ENCODE measurements at regions not wholly inside any gene's neighbourhood (a gene's known extent, or its start where the extent isn't known, plus 50 kb on each side); places are given as distances from the start of the nearest gene placed in this dataset.

DNA sequence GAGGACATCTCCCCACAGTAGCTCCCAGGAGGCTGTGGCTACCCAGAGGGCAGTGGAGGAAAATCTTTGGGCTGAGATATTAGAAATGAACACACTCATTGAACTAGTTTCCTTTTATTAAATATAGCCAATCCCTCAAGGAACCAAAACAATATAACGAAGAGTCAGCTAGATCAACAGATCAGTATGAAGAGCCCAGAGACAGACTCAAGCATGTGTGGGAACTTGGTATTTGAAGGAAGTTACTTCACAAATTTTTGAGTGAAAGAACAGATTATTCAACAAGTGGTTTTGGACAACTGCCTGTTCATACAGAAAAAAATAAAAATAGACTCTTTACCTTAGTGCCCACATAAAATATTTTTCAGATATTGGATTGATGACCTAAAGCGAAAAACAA lies 183.6 kb upstream of the PMFBP1 start:
- DNase-seq (ENCODE audit: low read depth in 4 of 4, low spot score in 1 of 4) = no peak

DNA sequence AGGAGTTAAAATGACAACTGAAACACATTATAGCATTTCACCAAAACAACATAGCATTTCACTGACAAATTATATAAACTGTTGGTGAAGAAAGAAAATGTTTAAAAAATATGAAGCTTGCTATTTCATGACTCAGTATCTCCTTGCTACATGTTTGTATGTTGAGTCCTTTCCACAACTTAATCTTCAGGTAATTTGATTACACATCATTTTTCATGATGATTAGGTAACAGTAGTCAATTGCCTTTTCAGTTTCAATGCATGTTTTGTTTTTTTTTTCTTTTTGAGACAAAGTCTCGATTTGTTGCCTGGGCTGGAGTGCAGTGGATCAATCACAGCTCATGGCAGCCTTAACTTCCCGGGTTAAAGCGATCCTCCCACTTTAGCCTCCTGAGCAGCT lies 177.8 kb upstream of the PMFBP1 start:
- no peak for DNase-seq (ENCODE audit: low read depth in 4 of 4, low spot score in 1 of 4)

DNA sequence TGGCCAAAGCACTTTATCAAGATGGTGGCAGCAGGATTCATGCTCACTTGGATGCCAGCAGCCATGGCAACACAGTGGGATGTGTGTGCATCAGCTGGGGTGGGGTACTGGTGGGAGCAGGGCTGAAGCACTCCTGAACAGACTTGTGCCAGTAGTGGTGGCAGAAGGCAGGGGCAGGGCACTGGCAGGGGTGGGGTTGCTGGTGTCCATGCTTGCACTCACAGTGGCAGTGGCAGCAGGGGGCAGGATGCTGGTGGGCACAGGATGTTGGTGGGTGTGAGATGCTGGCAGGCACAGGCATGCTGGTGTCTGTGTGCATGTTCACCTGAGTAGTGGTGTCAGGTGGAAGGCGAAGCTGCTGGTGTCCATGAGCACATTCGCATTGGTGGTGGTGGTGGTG lies 161.0 kb upstream of the PMFBP1 start:
- no peak for DNase-seq (ENCODE audit: low read depth in 4 of 4, low spot score in 1 of 4)

DNA sequence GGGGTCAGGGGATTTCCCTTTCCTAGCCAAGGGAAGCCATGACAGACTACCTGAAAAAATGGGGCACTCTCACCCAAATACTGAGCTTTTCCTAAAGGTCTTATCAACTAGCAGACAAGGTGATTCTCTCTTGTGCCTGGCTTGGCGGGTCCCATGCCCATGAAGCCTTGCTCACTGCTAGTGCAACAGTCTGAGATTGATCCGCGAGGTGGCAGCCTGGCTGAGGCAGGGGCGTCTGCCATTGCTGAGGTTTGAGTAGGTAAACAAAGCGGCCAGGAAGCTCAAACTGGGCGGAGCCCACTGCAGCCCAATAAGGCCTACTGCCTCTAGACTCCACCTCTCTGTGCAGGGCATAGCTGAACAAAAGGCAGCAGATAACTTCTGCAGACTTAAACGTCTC lies 152.6 kb upstream of the PMFBP1 start:
- DNase-seq (ENCODE audit: low read depth in 4 of 4, low spot score in 1 of 4) = no peak

DNA sequence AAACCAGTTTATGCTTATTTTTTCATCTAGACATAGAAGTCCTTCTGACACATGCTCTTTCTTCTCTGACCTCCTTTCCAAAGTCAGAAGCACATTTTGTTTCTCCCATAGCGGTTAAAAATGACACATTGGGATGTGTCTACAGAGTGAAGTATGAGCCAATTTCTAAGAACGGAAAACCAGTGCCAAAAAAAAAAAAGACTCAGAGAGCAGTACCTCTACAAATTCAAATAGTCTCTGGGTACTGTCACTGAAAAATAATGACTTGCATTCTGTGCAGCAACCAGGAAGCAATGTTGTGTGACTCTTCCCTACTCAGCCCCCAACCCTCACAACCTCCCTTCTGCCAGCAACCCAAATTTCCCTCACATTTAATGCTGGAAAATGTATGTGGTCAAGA lies 145.5 kb upstream of the PMFBP1 start:
- no peak for DNase-seq (ENCODE audit: low read depth in 4 of 4, low spot score in 1 of 4)

DNA sequence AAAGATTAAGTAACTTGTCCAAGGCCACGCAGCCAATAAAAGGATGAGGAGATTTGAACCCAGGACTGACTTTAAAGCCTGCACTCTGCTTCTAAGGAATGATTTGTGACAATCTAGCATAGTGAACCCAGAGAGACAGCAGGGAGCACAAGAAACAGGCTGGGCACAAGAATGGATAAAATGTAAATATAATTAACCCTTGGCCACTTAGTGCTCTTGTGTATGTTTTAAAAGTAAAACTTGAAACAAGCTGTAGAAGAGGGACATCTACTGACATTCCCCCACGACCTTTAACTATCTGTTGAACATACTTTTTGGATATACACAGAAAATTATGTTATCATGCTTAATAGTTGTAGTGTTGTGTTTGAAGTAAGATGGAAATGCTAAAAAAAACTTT lies 141.9 kb upstream of the PMFBP1 start:
- DNase-seq (ENCODE audit: low read depth in 4 of 4, low spot score in 1 of 4) = no peak

DNA sequence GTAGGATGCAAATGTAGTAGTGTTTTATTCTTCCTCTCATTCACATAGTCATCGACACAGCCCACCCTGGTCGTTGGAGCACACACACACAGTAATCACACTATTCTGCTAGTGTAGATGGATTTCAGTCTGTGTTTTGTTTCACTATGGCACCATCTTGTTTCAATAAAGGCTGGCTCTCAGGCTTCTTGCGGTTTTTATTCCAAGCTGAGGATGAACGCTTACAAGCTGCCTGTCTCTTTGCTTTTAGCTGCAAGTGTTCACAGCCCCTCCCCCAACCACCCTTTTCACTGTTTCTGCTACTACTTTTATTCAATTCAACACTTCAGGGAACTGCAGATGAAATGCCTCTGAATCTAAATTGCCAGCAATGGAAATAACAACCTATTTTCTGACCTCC lies 140.9 kb upstream of the PMFBP1 start:
- no peak for DNase-seq (ENCODE audit: low read depth in 4 of 4, low spot score in 1 of 4)

DNA sequence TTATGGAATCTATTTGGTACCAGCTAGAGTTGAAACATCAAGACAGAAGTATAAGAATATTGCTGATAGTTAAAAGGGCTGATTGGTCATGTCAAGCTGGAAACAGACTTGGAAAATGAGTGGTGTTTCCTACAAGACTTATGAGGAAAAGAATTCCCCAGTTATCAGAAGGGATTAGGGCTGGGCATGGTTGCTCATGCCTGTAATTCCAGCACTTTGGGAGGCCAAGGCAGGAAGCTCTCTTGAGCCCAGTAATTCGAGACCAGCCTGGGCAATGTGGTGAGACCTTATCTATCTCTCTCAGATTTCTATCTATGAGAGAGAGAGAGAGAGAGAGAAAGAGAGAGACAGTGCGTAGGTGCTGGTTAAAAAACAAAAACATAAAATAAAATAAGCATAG lies 139.5 kb upstream of the PMFBP1 start:
- no peak for DNase-seq (ENCODE audit: low read depth in 4 of 4, low spot score in 1 of 4)

DNA sequence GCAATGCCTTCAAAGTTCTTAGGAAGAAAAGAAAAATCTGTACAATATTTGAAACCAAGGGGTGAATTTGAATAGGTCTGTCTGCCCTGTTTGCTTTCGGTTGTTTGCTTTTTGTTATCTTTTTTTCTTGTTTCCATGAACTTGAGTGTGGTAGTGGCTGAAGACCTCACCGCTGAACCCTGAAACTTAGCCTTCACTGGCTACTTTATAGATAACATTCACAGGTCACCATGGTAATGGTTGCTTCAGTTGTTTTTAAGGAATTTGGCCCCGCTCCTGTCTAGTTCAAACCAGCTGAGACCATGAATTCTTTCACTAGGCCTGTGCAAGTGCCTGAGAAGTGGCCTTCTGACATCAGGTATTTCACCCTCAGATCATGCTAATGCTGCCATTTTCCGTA lies 137.0 kb upstream of the PMFBP1 start:
- DNase-seq (ENCODE audit: low read depth in 4 of 4, low spot score in 1 of 4) = no peak

DNA sequence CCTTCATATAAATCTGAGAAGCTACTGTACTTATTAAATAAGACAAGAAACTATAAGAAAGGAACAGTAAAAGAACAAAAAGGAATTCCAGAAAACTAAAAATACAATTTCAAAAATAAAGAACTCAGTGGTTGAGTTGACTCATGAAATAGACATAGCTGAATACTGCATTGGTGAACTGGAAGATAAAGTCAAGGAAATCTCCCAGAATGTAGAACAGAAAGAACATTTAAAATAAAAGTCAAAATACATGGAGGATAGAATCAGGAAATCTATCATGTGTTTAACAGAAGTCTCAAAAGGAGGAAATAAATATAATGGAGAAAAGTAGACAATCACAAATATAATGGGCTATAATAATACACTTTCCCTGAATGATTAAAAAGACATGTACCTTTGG lies 136.4 kb upstream of the PMFBP1 start:
- no peak for DNase-seq (ENCODE audit: low read depth in 4 of 4, low spot score in 1 of 4)

DNA sequence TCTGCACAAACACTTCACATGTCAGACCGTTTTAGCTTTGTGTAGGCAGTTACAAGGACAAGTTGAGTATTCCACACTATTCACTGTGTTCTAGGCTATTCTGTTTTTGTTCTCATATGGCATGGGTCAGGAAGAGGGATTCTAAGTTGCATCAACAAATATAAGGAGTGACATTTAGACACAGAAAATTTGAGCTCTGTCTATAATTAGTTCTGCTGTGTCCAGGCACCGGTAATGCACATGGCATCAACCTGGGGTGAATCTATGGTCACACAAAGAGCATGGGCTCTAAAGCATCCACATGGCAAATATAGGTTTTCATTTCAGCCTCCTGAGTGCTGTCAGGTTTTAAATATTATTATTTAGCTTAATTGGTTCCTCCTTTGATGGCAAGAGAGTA lies 130.4 kb upstream of the PMFBP1 start:
- no peak for DNase-seq (ENCODE audit: low read depth in 4 of 4, low spot score in 1 of 4)

DNA sequence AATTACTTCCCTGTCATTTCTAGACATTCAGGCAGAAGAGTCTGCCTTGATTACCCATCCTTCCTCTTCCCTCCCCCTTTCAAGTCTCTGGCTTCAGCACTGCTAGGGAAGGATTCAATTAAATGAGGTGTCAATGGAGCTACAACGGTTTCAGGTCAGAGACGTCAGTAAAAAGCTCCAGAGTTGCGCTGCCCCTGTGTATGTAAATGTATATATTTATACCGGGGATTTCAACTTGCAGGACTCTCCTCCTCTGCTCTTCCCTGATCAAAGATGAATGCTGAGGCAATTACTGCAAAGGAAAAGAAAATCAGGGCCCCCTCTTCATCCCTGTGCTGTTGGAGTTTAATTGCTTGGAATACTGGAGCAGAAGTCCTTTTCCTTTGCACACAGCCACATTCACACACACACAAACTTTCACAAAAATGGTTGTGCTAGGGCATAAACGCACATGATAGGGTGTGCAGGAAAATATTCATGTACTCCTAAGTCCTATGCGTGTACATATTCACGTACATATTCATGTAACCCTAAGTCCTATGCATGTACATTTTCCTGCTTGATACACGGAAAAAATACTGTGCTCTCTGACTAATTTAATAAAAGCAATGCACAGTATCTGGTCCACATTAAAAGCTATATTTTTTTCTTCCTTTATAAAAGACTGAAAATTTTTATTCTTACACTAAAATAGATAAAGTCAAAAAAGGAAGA lies 129.7 kb upstream of the PMFBP1 start:
- DNase-seq (ENCODE audit: low read depth in 4 of 4, low spot score in 1 of 4) = no peak

DNA sequence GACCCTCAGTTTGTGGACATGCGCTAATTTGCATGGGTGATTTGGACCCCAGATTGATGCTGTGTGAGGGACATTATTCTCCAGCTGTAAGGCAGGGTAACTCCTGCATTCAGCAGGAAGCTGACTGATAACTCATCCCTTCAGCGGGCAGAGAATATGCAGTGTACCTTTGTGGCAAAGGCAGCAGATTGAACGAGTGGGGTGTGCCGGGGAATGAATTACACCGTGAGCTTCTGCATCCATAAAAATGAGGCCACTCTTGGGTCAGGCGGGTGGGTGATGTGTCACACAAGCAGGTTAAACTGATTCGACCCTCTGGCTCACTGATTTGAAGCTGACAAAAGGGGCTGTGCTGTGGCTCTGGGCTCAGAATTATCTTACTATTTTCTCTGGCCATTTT lies 128.9 kb upstream of the PMFBP1 start:
- DNase-seq (ENCODE audit: low read depth in 4 of 4, low spot score in 1 of 4) = no peak

DNA sequence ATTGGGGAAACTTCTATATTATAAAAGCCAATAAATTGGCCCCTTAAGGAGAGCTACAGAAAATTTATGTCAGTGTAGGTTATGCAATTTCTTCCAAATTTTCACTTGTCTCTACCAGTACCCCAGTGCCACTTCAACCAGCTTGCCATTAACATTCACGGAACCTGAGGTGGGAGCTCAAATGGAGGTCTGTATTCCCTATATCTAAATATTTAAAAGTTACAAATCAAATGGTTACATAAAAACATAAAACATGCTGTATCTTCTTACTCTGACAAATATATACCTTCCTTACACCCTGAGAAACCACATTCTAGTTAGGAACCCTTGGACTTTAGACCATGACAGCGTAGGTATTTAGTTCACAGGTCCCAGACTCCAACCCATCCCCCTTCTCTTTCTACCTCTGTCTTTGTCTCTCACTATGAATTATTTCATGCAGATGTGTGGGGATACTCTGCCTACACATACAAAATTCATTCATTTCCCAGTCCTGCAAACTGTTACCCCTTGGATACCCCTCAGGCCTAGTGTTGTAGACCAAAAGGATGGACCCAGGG lies 127.8 kb upstream of the PMFBP1 start:
- no peak for DNase-seq (ENCODE audit: low read depth in 4 of 4, low spot score in 1 of 4)

DNA sequence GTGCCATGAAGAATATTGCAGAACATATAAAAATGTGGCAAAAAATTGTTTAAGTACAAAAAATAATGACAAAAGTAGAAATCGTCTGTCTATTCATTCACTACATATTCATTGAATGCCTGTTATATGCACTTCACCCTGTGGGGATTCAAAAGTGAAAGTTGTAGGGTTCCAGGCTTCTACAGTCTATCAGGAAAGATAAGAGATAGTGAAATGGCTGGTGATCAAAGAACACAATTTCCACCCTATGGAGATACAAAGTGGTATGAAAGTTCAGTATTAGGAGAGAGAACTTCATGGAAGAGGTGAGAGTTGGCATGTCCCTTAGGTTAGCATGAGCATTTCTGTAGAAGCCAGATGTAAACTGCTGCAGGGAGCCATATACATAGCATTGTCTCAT lies 127.0 kb upstream of the PMFBP1 start:
- no peak for DNase-seq (ENCODE audit: low read depth in 4 of 4, low spot score in 1 of 4)

DNA sequence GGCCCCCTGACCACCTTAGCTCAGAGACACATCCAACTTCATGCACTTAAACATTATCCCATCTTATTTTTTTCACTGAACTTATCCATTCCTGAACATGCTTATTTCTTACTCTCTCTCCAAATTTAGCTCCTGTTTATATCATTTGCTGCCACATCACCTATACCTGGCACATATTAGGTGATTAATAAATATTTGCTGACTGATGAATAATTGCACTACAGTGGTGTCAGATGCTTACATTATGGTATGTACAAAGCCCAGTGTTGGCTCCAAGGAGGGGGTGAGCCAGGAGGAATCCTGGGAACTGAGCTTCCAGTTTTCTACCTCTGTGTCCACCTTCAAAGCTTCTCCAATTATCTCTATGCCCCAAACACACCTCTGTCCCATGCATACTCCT lies 124.0 kb upstream of the PMFBP1 start:
- no peak for DNase-seq (ENCODE audit: low read depth in 4 of 4, low spot score in 1 of 4)

DNA sequence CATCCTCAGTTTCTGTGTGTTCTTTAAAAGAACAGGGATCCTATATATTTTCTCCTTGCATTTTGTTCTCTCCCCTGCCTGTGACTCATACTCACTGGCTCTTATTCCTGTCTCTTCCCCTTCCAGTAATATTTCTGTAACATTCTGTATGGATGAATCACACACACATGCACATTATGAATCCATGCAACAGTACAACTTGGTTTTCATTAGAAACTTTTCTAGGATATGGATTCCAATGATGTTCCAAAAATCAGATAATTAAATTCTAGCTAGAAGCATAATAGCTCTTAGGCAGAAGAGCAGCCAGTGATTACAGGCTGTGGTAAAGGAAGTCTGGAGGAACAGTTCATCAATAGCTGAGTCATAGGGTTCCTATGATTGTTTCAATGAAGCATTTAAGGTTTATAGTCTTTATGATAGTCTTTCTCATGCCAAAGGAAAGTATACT lies 119.6 kb upstream of the PMFBP1 start:
- DNase-seq (ENCODE audit: low read depth in 4 of 4, low spot score in 1 of 4) = no peak

DNA sequence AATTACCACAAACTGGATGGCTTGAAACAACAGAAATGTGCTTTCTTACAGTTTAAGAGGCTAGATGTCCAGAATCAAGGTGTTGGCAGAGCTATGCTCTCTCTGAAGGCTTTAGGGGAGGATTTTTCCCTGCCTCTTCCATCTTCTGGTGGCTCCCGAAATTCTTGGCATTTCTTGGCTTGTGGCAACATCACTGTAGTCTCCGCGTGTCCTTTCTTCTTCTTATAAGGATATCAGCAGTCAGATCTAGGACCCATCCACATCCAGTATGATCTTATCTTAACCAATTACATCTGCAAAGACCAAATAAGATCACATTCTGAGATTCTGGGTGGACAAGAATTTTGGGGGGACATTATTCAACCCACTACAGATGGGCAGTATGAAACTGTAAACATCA lies 119.2 kb upstream of the PMFBP1 start:
- DNase-seq (ENCODE audit: low read depth in 4 of 4, low spot score in 1 of 4) = no peak

DNA sequence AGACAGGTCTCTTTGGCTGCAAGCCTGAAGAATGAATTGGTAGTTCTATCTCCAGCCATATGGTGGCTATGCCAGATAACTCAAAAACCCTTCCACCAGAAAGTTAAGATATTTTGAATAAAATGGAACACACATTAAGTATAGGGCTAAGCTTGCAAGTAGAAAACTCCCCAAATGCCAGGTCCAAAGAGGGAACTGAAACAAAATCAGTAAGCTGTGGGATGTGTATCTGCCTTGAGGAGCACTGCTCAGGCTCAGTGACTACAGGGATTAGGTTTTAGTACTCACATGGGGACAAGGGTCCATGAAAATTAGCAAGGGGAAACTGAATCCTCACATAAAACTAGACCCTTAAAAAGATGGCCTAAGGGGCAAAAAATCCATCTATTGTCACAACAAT lies 115.7 kb upstream of the PMFBP1 start:
- no peak for DNase-seq (ENCODE audit: low read depth in 4 of 4, low spot score in 1 of 4)

DNA sequence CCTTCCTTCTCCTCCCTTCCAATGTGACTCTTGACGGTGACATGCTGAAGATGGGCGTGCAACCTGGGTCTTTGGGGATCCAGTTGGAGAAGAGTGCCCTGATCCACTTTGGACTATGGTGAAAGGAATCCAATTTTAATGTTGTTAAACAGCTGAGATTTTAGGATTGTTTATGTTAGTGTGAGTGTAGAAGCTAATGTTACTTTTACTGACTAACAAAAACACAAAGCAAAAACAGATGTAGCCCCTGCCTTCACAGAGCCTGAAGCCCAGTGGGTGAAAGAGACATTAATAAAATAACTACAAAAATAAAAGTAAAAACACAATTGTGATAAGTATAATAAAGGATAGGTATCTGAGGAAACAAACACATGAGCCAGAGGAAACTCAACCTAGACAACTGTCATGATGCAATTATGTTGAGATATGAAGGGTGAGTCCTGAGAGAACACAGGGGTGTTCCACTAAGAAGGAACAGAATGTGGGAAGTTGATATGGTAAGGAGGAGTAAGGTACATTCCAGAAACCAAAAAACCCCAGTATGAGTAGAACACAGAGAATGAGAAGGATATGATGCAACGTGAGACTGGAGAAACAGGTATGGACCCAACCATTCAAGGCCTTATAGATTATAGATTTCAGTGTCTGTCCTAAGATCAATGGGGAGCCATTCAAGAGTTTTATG lies 115.1 kb upstream of the PMFBP1 start:
- DNase-seq (ENCODE audit: low read depth in 4 of 4, low spot score in 1 of 4) = no peak

DNA sequence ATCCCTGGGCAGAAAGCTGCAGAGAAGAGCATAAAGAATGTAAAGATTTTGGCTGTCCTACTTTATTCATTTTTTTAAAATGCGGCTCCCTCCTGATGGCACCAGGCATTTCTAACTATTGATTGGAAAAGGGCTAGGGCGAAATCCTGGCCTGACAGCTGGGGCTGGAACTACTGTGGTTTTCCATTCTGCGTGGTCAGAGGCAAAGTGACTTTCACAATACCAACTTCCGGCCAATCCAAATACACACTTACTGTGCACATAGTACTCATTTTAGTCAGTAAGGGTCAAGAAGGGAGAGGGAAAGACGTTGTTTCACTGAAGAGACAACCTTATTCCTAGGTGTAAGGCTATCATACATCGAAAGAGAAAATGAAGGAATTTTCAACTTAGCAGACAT lies 113.8 kb upstream of the PMFBP1 start:
- no peak for DNase-seq (ENCODE audit: low read depth in 4 of 4, low spot score in 1 of 4)

DNA sequence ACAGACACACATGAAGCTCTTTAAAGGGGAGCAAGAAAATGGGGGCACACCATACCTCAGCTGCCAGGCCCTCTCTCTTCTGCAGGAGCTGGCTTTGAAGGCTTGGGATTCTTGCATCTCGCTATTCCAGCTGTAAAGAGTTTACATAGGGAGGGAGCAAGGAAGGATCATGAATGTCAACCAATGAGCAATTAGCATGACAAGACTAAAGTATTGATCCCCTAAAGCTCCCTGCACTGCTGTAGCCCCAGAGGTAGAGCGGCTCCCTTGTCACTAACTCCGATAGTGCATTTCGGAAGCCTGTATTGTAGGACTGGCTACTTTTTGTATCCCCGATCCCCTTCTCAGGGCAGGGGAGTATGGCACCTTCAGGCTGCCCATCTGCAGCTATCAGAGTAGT lies 113.4 kb upstream of the PMFBP1 start:
- DNase-seq (ENCODE audit: low read depth in 4 of 4, low spot score in 1 of 4) = no peak

Measured in stimulated activated CD4-positive, alpha-beta T cell treated with anti-CD3 and anti-CD28 coated beads, Interleukin-1b, Interleukin-23, amount 100 ng/mL, for 24 hours (primary cell).